ENCODE measurements at regions not wholly inside any gene's neighbourhood (a gene's known extent, or its start where the extent isn't known, plus 50 kb on each side); places are given as distances from the start of the nearest gene placed in this dataset.
A peak's percentile ranks its signal among the peaks of the same experiment; 100 is the strongest.

- DNase-seq (ENCODE audit: low read depth in 1 of 2, low spot score in 1 of 2) (no peak), ATAC-seq (no peak), FAIRE-seq (no peak)
- Histone ChIP-seq H3K27ac (no peak overlapping the region), H3K4me3 (no peak overlapping the region), H3K4me1 (no peaks in the 10 kb centered on the region), H3K4me2 (no peak overlapping the region), H3K9me3 (no peaks in the 10 kb centered on the region)
- ChIA-PET CTCF (interaction anchor here (1.2 kb wide), 1 partner anchor 26 kb away, joined by 3 read pairs; no protein-coding TSS in a partner anchor), POLR2A (no interaction called here)
- TF ChIP-seq HOXA7 (CRISPR knock-in tag; IDR thresholded peaks at IDR 0.05) (no peak), BCL3 (IDR thresholded peaks at IDR 0.05) (no peak), GATA3 (IDR thresholded peaks at IDR 0.05; ENCODE audit: borderline replicate concordance) (no peak), E2F6 (IDR thresholded peaks at IDR 0.05; ENCODE audit: borderline replicate concordance, low read depth) (no peak), ZSCAN20 (CRISPR knock-in tag; IDR thresholded peaks at IDR 0.05) (no peak), RNF2 (IDR thresholded peaks at IDR 0.05; ENCODE audit: borderline replicate concordance, low read depth) (no peak), MAFK (IDR thresholded peaks at IDR 0.05; ENCODE audit: partially characterized antibody) (no peak), RCOR1 (IDR thresholded peaks at IDR 0.05; ENCODE audit: low read depth, low read length) (no peak), RARB (CRISPR knock-in tag; IDR thresholded peaks at IDR 0.05) (no peak), NPAS2 (CRISPR knock-in tag; IDR thresholded peaks at IDR 0.05; ENCODE audit: borderline replicate concordance) (no peak), CEBPB (IDR thresholded peaks at IDR 0.05) (no peak)
- TF ChIP-seq, protein P1, sequence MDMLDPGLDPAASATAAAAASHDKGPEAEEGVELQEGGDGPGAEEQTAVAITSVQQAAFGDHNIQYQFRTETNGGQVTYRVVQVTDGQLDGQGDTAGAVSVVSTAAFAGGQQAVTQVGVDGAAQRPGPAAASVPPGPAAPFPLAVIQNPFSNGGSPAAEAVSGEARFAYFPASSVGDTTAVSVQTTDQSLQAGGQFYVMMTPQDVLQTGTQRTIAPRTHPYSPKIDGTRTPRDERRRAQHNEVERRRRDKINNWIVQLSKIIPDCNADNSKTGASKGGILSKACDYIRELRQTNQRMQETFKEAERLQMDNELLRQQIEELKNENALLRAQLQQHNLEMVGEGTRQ (IDR thresholded peaks at IDR 0.05): no peak
- WGBS (ENCODE audit: missing lambda C conversion rate): 54% methylated on average over 4 of the region's 12 CpGs
Observed at GRCh38 chr1:78728359-78728758, 78.7 kb downstream of the IFI44 start.

DNA sequence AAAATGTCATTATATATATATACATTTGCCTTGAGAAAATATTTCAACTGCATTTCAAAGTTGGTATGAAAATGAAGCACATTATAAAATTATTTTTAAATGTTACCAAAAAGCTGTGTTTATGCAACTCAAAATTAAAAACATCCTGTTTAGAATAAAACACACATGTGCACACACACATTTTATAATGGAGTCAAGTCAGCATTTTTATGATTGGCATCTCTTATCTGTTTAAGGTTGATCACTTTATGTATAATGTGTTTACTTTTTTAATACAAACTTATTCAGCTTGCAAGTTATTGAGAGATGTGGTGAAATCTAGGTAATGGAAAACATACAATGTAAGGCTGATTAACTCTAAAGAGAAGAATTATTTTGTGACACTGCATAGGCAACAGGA is 80.4 kb downstream of the IFI44 start:
- Histone ChIP-seq H3K4me1 (no peaks in the 10 kb centered on the region), H3K4me3 (no peak overlapping the region), H3K4me2 (no peak overlapping the region), H3K9me3 (no peaks in the 10 kb centered on the region), H3K27ac (no peak overlapping the region)
- DNase-seq (ENCODE audit: low read depth in 1 of 2, low spot score in 1 of 2) (no peak), ATAC-seq (no peak), FAIRE-seq (no peak)
- no peak for TF ChIP-seq HMGXB4 (CRISPR knock-in tag; IDR thresholded peaks at IDR 0.05; ENCODE audit: borderline replicate concordance)
- TF ChIP-seq POLR2AphosphoS2 (conservative IDR thresholded peaks at IDR 0.05; ENCODE audit: low read length): no peak
- peak; percentile 60 for TF ChIP-seq MAFK (IDR thresholded peaks at IDR 0.05; ENCODE audit: partially characterized antibody)
- CTCF ChIA-PET: interaction anchor here (0.5 kb wide), 1 partner anchor 41 kb away, joined by 3 read pairs; no protein-coding TSS in a partner anchor
- POLR2A ChIA-PET: no interaction called here

- ChIA-PET POLR2A (no interaction called here), CTCF (no interaction called here)
- FAIRE-seq (no peak), DNase-seq (ENCODE audit: low read depth in 1 of 2, low spot score in 1 of 2) (no peak), ATAC-seq (no peak)
- H3K9me3 ChIP-seq: no peaks in the 10 kb centered on the region
- no peak for TF ChIP-seq JUN (IDR thresholded peaks at IDR 0.05)
- TF ChIP-seq CEBPB (IDR thresholded peaks at IDR 0.05): peak in 1 of 2 experiments; percentile 40; a peak in 1 of 4 replicates
- H3K4me3 ChIP-seq: no peak overlapping the region
- H3K4me1 ChIP-seq: no peaks in the 10 kb centered on the region
- no peak overlapping the region for H3K4me2 ChIP-seq
- H3K27ac ChIP-seq: no peak overlapping the region
- 83% methylated on average over 5 of the region's 5 CpGs for WGBS (ENCODE audit: missing lambda C conversion rate)
Observed at GRCh38 chr1:78731674-78732073, 82.0 kb downstream of the IFI44 start.

DNA sequence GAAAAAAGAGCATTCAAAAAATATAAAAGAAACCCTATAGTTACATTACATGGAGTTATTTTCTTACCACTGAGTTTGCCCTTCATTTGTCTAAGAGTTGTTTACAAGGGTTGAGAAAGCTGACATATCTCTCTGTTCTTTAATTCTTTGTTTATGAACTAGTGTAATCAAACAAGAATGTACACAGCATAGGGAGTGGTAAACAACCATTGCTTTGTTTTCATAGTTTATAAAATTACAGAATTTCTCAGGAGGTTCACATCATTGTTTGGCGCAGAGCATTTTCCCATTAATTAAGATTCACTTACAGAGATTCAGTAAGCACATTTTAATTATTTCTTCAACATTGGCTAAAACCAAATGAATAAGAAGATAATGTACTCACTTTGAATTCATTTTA is 87.6 kb downstream of the IFI44 start:
- ATAC-seq (no peak), FAIRE-seq (no peak), DNase-seq (ENCODE audit: low read depth in 1 of 2, low spot score in 1 of 2) (no peak)
- ChIA-PET POLR2A (no interaction called here), CTCF (no interaction called here)
- WGBS (ENCODE audit: missing lambda C conversion rate): 78% methylated on average over 1 of the region's 1 CpG
- no peak overlapping the region for H3K27ac ChIP-seq
- H3K4me2 ChIP-seq: no peak overlapping the region
- H3K4me1 ChIP-seq: no peaks in the 10 kb centered on the region
- H3K9me3 ChIP-seq: no peaks in the 10 kb centered on the region
- no peak overlapping the region for H3K4me3 ChIP-seq
- TF ChIP-seq REST (IDR thresholded peaks at IDR 0.05): no peak
- no peak for TF ChIP-seq ZNF302 (CRISPR knock-in tag; IDR thresholded peaks at IDR 0.05)
- TF ChIP-seq HEYL (CRISPR knock-in tag; IDR thresholded peaks at IDR 0.05): no peak
- no peak for TF ChIP-seq ZSCAN20 (CRISPR knock-in tag; IDR thresholded peaks at IDR 0.05)
- TF ChIP-seq POLR2AphosphoS2 (conservative IDR thresholded peaks at IDR 0.05; ENCODE audit: low read length): no peak
- TF ChIP-seq HOXA7 (CRISPR knock-in tag; IDR thresholded peaks at IDR 0.05): no peak
- TF ChIP-seq, protein P2, sequence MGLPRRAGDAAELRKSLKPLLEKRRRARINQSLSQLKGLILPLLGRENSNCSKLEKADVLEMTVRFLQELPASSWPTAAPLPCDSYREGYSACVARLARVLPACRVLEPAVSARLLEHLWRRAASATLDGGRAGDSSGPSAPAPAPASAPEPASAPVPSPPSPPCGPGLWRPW (IDR thresholded peaks at IDR 0.05): no peak
- no peak for TF ChIP-seq PBX3 (IDR thresholded peaks at IDR 0.05)
- TF ChIP-seq EHMT2 (IDR thresholded peaks at IDR 0.05; ENCODE audit: low read depth): no peak

Measured in A549 (cell line).